ENCODE measurements at regions not wholly inside any gene's neighbourhood (a gene's known extent, or its start where the extent isn't known, plus 50 kb on each side); places are given as distances from the start of the nearest gene placed in this dataset.

DNA sequence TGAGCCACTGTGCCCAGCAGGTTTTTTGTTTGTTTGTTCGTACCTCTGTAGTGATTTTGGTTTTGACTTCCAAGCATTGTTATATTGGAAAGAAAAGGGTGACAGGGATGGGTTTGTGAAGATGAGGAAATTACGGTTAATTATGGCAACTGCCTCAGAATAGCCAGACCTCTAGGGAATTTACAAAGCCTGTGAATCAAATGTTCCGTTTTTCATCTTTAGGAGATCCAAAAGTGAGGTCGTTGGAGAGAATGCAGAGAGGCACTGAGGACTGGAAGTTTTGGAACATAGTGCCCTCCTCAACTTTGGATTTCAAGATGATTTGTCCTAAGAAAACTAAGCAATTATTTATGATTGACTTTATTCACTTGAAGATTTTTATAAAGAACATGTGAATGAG lies 54.5 kb upstream of the EVL start:
- TF ChIP-seq, protein P1, sequence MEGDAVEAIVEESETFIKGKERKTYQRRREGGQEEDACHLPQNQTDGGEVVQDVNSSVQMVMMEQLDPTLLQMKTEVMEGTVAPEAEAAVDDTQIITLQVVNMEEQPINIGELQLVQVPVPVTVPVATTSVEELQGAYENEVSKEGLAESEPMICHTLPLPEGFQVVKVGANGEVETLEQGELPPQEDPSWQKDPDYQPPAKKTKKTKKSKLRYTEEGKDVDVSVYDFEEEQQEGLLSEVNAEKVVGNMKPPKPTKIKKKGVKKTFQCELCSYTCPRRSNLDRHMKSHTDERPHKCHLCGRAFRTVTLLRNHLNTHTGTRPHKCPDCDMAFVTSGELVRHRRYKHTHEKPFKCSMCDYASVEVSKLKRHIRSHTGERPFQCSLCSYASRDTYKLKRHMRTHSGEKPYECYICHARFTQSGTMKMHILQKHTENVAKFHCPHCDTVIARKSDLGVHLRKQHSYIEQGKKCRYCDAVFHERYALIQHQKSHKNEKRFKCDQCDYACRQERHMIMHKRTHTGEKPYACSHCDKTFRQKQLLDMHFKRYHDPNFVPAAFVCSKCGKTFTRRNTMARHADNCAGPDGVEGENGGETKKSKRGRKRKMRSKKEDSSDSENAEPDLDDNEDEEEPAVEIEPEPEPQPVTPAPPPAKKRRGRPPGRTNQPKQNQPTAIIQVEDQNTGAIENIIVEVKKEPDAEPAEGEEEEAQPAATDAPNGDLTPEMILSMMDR (IDR thresholded peaks at IDR 0.05; ENCODE audit: insufficient read depth, low read depth, low read length): no peak
- no peaks in the 10 kb centered on the region for H3K36me3 ChIP-seq (ENCODE audit: control insufficient read depth, insufficient read depth, low read length)
- ChIA-PET CTCF (interaction anchor here (2.1 kb wide), 1 partner anchor 15 kb away, joined by 4 read pairs; no protein-coding TSS in a partner anchor), POLR2A (no interaction called here)
- DNase-seq (ENCODE audit: low read depth): no peak
- H3K4me3 ChIP-seq (ENCODE audit: low read depth, low read length): no peak overlapping the region
- no peaks in the 10 kb centered on the region for H3K27me3 ChIP-seq (ENCODE audit: control insufficient read depth, insufficient read depth, low read length)

DNA sequence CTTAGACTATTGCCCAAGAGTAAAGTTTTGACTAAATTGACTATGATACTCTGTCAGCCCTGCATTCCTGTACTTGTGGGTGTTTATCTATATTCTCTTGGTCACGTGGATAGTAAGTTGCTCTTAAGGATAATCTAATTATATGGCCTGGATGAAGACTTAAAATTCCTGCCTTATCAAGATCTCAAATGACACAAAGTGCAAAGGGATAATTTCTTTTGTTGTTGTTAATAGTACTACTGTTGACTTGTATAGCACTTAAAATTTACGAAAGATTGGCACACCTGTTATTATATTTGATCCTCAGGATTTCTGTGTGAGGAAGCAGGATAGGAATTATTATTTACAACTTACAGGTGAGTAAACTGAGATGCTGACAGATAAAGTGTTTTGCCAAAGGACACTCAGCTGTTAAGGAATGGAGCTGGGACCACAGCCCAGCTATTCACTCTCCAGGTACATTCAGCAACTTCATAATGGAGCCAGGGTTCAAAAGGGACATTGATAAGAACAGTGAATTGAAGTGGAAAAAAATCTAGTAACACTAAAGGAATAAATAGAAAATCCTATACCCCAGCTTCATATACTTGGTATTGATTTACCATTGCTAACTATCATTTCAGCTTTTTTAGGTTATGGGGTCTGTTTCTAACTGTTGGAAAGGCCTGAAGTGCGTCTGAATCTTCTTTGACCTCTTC lies 53.4 kb upstream of the EVL start:
- Histone ChIP-seq H3K36me3 (ENCODE audit: control insufficient read depth, insufficient read depth, low read length) (no peaks in the 10 kb centered on the region), H3K27me3 (ENCODE audit: control insufficient read depth, insufficient read depth, low read length) (no peaks in the 10 kb centered on the region), H3K4me3 (ENCODE audit: low read depth, low read length) (no peak overlapping the region)
- ChIA-PET CTCF (interaction anchor here (1.1 to 2.1 kb wide), 3 partner anchors 13 to 30 kb away, joined by 3 to 4 read pairs (median 3); no protein-coding TSS in a partner anchor), POLR2A (no interaction called here)
- TF ChIP-seq, protein P1 (IDR thresholded peaks at IDR 0.05; ENCODE audit: insufficient read depth, low read depth, low read length): no peak
- no peak for DNase-seq (ENCODE audit: low read depth)

DNA sequence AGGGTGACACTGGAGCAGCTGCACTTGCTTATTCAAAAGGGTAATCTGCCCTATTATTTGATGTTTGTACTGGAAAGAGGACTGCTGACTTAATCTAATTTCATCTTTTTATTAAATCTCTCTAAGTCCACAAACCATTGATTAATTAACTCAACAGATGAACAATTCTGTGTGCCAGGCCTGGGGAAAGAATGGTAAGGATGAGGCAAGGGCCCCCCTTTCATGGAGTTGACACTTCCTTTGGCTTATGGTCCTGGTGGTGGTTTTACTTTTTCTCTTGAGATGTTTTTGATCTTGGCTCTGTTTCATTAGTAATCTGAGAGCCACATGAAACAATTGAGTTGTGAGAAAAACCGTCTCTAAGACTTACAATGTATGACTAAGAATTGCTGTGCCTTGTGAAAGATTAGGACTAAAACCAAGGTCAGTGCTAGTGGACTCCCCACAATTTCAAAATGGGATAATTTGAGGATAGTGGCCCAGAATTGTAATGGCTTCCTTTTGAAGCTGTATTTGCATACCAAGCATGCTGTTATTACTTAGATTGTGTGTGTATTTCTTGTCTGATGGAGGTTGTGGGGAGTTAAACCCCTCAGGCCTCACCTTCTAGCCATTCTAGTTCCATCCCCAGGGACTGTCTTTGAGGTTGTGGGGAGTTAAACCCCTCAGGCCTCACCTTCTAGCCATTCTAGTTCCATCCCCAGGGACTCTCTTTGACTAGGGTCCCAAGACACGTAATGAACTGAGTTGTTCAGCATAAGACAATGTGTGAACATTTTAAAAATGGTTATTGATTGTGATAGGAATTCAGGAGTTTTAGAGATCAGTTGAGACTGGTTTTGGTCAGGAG lies 52.5 kb upstream of the EVL start:
- CTCF ChIA-PET: interaction anchor here (1.1 to 2.1 kb wide), 3 partner anchors 12 to 31 kb away, joined by 3 to 4 read pairs (median 3); no protein-coding TSS in a partner anchor
- DNase-seq (ENCODE audit: low read depth): no peak

DNA sequence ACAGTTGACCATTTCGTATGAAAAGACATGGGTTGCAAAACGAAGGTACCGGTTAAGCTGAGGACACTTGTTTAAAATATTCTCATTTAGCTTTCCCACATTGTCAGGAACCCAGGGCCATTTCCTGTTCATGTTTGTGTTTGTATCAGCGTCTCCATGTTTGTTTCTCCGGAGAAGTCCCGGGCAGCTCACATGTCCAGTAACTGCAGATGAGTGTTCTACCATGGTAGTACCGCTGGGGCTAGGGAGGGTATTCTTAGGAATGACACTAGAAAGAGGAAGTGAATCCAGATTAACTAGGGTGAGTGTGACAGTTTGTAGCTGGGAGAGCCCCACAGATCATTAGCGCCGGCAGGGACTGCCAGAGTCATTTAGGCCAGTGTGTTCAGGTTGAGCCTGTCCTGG lies 50.0 kb upstream of the EVL start:
- TF ChIP-seq, protein P1 (IDR thresholded peaks at IDR 0.05; ENCODE audit: insufficient read depth, low read depth, low read length): no peak
- CTCF ChIA-PET: interaction anchor here (0.9 to 1.1 kb wide), 2 partner anchors 93 to 177 kb away, joined by 3 to 4 read pairs; no protein-coding TSS in a partner anchor
- Histone ChIP-seq H3K27me3 (ENCODE audit: control insufficient read depth, insufficient read depth, low read length) (no peaks in the 10 kb centered on the region), H3K36me3 (ENCODE audit: control insufficient read depth, insufficient read depth, low read length) (no peaks in the 10 kb centered on the region), H3K4me3 (ENCODE audit: low read depth, low read length) (no peak overlapping the region)
- POLR2A ChIA-PET: no interaction called here
- DNase-seq (ENCODE audit: low read depth): no peak

More for the DNA sequence above, 52.5 kb upstream of the EVL start:
- TF ChIP-seq, protein P1 (IDR thresholded peaks at IDR 0.05; ENCODE audit: insufficient read depth, low read depth, low read length): no peak
- Histone ChIP-seq H3K36me3 (ENCODE audit: control insufficient read depth, insufficient read depth, low read length) (no peaks in the 10 kb centered on the region), H3K4me3 (ENCODE audit: low read depth, low read length) (no peak overlapping the region), H3K27me3 (ENCODE audit: control insufficient read depth, insufficient read depth, low read length) (no peaks in the 10 kb centered on the region)
- POLR2A ChIA-PET: interaction anchor here (0.5 kb wide), 1 partner anchor 222 kb away, joined by 5 read pairs; no protein-coding TSS in a partner anchor

Data from BJ (cell line).